IPS-18a (cell line): ENCODE measurements at regions not wholly inside any gene's neighbourhood (a gene's known extent, or its start where the extent isn't known, plus 50 kb on each side); places are given as distances from the start of the nearest gene placed in this dataset.
A peak's percentile ranks its signal among the peaks of the same experiment; 100 is the strongest.
"Not testable (repeated sequence)": the region's sequence is repeated elsewhere in the genome, so short reads cannot be mapped to it uniquely, and the experiment has no call there.

ENCODE experiments used
- H3K27ac ChIP-seq: one replicate; pipeline ENCODE4 v1.5.1; 2013; ENCODE audit warnings: low read length
- H3K27me3 ChIP-seq: one replicate; pipeline ENCODE4 v1.6.1; 2013; ENCODE audit warnings: mild to moderate bottlenecking, low read length; ENCODE audit not compliant: control insufficient read depth, insufficient read depth
- H3K36me3 ChIP-seq: one replicate; pipeline ENCODE4 v1.6.1; 2013; ENCODE audit warnings: low read depth, low read length; ENCODE audit not compliant: control insufficient read depth
- H3K4me1 ChIP-seq: one replicate; pipeline ENCODE4 v1.6.1; 2013; ENCODE audit warnings: low read depth, low read length; ENCODE audit not compliant: control insufficient read depth
- H3K4me3 ChIP-seq: one replicate; pipeline ENCODE4 v1.5.1; 2013; ENCODE audit warnings: low read length
- H3K9ac ChIP-seq: one replicate; pipeline ENCODE4 v1.6.1; 2013; ENCODE audit warnings: mild to moderate bottlenecking, low read length, moderate library complexity
- H3K9me3 ChIP-seq: one replicate; pipeline ENCODE4 v1.6.1; 2013; ENCODE audit warnings: low read depth, low read length; ENCODE audit not compliant: control insufficient read depth

DNA sequence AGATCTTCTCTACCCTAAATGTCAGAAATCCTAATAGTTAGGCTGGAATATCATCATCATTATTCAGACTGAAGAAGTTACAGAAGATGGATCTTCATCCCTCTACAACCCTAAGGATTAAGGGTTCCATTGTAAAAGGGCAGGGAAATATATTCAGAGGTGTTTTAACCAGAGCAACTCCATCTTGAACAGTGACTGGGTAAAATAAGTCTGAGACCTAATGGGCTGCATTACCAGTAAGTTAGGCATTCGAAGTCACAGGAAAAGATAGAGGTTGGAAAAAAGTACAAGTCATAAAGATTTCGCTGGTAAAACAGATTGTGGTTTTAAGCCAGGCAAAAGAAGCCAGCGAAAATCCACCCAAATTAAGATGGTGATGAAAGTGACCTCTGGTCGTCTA is 968.7 kb downstream of the CNTNAP5 start:
- Histone ChIP-seq H3K27me3 (no peaks in the 10 kb centered on the region), H3K4me1 (peaks cover 25% of the 10 kb centered on the region), H3K4me3 (no peak overlapping the region), H3K36me3 (no peaks in the 10 kb centered on the region), H3K9ac (no peak overlapping the region), H3K27ac (no peak overlapping the region), H3K9me3 (peaks cover 4% of the 10 kb centered on the region)

DNA sequence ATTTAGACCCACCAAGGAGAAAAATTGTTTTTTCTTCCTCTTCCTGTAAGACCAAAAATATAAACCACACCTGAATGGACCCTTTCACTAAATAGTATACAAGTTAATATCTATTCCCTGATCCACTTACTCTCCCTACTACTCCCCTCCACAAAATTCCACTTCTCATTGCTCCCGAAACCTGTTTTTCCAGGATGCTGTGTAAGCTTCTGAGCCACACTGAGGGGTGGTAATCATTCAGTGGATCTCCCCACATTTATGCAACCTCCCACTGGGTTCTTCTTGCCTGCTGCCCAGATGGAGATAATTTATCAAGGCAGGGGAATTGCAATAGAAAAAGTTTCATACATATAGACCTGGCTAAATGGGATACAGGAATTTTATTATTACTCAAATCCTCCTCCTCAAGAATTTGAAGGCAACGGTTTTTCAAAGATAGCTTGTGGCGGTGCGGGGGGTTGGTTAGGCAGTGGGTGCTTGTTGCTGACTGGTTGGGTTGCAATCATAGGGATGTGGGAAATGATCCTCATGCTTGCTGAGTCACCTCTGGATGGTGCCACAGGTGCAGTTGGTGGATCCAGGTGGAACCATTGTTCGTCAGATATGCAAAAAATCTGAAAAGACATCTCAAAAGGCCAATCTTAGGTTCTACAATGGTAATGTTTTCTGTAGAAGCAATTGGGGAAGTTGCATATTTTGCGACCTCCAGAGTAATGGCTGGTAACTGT is 970.3 kb downstream of the CNTNAP5 start:
- H3K9ac ChIP-seq = no peak overlapping the region
- H3K27me3 ChIP-seq = no peaks in the 10 kb centered on the region
- peak overlapping the region; percentile 15 for H3K27ac ChIP-seq
- H3K36me3 ChIP-seq = no peaks in the 10 kb centered on the region
- peaks cover 4% of the 10 kb centered on the region for H3K9me3 ChIP-seq
- H3K4me1 ChIP-seq = peaks cover 30% of the 10 kb centered on the region
- no peak overlapping the region for H3K4me3 ChIP-seq

DNA sequence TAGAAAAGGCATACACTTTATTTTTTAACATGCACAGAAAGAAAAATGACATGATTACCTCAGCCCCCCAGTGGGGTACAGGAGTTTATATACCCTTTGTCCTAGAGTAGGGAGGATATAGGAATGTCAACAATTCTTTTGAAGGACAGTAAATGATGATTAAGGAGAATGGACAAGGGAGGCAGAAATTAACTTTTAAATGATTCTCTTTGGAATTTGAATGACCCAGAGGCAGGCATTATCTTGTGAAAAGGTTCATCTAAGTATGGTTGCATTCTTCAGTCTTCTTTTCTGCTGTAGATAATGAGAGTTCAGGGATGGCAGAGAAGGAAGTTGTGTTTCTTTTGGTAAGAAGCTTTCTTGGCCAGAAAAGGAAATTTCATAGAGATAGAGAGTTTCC is 971.3 kb downstream of the CNTNAP5 start:
- Histone ChIP-seq H3K9ac (no peak overlapping the region), H3K4me3 (no peak overlapping the region), H3K4me1 (peaks cover 30% of the 10 kb centered on the region), H3K9me3 (peaks cover 4% of the 10 kb centered on the region), H3K27me3 (no peaks in the 10 kb centered on the region), H3K36me3 (no peaks in the 10 kb centered on the region), H3K27ac (no peak overlapping the region)

DNA sequence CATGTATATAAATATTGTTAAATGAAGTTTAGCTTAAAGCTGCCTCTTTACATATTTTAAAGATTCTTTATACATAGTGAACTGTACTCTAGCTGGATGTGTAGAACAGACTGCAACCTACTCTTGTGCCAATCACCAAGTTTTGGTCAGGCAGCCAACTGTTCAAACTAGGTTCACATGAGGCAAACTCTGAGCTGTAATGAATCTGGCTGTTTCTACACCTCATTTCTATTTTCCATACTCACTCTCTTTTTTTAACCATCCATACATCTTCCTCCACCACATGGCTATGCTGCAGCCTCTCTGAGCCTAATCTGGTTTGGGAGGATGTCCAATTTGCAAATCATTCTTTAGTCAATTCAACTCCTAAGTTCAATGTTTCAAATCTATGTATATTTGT is 974.8 kb downstream of the CNTNAP5 start:
- H3K9me3 ChIP-seq = no peaks in the 10 kb centered on the region
- H3K4me3 ChIP-seq = no peak overlapping the region
- H3K4me1 ChIP-seq = peaks cover 29% of the 10 kb centered on the region
- H3K27me3 ChIP-seq = no peaks in the 10 kb centered on the region
- no peaks in the 10 kb centered on the region for H3K36me3 ChIP-seq
- H3K27ac ChIP-seq = no peak overlapping the region
- no peak overlapping the region for H3K9ac ChIP-seq

DNA sequence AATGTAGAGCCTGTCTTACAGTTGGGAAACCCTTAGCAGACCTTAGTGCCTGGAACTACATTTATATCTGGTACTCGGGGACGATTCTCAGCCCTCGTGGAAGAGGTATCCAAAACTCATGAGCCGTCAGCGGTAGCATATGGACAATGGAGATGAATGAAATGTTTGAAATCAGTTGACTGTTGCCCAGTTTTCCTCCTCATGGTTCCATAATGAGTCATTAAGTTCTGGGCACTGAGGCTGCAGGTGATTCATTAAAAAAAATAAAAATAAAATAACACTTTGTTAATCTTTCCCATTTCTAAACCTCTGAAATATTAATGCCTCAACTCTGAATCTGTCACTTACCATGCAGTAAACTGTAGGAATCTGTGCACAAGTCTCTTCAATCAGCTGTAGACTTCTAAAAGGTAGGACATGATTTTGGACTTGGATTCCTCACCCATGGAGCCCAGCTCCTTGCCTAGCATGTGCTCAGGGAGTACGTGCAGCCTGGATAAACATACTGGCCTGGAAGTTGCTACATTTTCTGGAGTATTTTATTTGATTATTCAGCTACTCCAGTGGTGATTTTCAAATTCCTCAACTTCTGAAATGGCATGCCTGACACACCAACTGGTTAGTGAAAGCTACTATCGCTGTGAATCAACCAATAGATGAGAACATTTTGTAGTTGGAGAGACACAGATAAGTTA is 979.2 kb downstream of the CNTNAP5 start:
- peaks cover under 1% of the 10 kb centered on the region for H3K4me1 ChIP-seq
- H3K4me3 ChIP-seq = no peak overlapping the region
- H3K9ac ChIP-seq = no peak overlapping the region
- no peaks in the 10 kb centered on the region for H3K27me3 ChIP-seq
- H3K36me3 ChIP-seq = no peaks in the 10 kb centered on the region
- no peaks in the 10 kb centered on the region for H3K9me3 ChIP-seq
- H3K27ac ChIP-seq = no peak overlapping the region

DNA sequence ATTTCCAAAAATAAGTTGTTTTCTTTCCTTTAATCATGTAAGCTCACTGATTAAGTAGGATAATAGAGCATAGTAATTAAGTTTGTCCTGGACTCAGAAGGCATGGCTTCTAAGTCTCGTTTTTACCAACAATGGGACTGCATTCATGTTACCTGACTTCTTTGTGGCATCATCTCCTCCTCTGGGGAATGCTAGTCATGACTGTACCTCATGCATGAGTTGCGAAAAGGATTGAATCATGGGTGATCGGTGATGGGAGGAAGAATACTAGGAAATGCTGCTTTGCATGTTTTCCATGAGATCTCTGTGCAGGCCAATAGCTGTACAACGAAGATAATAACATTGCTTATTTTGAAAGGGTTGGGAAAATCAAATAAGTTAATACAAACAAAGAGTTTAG is 981.6 kb downstream of the CNTNAP5 start:
- Histone ChIP-seq H3K9me3 (no peaks in the 10 kb centered on the region), H3K36me3 (no peaks in the 10 kb centered on the region), H3K4me3 (no peak overlapping the region), H3K4me1 (no peaks in the 10 kb centered on the region), H3K27ac (no peak overlapping the region), H3K27me3 (no peaks in the 10 kb centered on the region), H3K9ac (no peak overlapping the region)

DNA sequence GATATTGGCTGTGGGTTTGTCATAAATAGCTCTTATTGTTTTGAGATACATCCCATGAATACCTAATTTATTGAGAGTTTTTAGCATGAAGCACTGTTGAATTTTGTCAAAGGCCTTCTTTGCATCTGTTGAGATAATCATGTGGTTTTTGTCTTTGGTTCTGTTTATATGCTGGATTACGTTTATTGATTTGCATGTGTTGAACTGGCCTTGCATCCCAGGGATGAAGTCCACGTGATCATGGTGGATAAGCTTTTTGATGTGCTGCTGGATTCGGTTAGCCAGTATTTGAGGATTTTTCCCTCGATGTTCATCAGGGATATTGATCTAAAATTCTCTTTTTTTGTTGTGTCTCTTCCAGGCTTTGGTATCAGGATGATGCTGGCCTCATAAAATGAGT is 1003.6 kb downstream of the CNTNAP5 start:
- not testable (repeated sequence) for H3K27ac ChIP-seq, H3K27me3 ChIP-seq, H3K4me1 ChIP-seq, H3K9me3 ChIP-seq, H3K4me3 ChIP-seq, H3K9ac ChIP-seq, H3K36me3 ChIP-seq

DNA sequence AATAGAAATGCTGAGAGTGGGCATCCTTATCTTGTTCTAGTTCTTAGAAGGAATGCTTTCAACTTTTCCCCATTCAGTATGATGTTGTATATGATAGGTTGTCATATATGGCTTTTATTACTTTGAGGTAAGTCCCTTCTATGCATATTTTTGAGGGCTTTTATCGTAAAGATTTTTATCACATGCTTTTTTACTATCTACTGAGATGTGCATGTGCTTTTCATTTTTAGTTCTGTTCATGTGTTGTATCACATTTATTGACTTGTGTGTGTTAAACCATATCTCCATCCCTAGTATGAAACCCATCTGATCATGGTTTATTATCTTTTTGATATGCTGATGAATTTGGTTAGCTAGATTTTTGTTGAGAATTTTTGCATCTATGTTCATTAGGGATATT is 1008.8 kb downstream of the CNTNAP5 start:
- Histone ChIP-seq H3K9ac (no peak overlapping the region), H3K9me3 (peaks cover 3% of the 10 kb centered on the region), H3K36me3 (no peaks in the 10 kb centered on the region), H3K4me3 (no peak overlapping the region), H3K4me1 (no peaks in the 10 kb centered on the region), H3K27me3 (no peaks in the 10 kb centered on the region), H3K27ac (no peak overlapping the region)

DNA sequence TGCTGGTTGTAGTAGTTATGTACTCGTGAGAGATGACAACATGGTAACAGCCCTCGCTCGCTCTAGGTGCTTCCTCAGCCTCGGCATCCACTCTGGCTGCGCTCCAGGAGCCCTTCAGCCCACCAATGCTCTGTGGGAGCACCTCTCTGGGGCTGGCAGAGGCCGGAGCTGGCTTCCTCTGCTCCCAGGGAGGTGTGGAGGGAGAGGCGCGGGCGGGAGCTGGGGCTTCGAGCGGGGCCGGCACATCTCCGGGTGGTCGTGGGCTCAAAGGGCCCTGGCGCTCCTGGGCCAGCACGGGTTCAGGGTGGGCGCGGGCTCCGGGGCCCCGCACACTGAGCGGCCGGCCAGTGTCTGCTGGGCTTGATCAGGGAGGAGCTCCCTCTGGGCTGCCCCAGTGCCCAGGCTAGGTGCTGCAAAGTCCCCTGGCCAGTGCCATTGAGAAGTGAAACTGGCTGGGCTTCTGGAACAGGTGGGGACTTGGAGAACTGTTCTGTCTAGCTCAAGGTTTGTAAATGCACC is 1012.1 kb downstream of the CNTNAP5 start:
- Histone ChIP-seq H3K9me3 (peaks cover 3% of the 10 kb centered on the region), H3K36me3 (no peaks in the 10 kb centered on the region), H3K4me1 (no peaks in the 10 kb centered on the region), H3K4me3 (no peak overlapping the region), H3K27ac (no peak overlapping the region), H3K9ac (no peak overlapping the region), H3K27me3 (no peaks in the 10 kb centered on the region)

DNA sequence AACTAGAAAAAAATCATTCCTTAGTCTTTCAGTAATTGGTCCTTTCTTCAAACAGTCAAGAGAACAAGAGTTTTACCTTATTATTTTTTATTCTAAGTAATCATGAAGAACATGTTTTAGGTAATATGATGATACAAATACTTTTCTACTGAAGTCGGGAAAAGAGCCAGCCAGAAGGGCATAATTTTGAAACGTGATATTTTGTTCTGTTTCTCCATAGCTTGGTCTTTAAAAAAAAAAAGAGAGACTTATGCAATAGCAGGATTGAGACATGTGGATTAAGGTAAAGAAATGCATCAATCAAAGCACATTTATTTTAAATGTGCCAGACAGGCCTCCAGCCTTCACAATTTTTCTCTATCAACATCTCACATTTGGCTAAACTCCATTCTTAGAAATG is 1016.8 kb downstream of the CNTNAP5 start:
- H3K36me3 ChIP-seq = no peaks in the 10 kb centered on the region
- no peaks in the 10 kb centered on the region for H3K4me1 ChIP-seq
- no peaks in the 10 kb centered on the region for H3K9me3 ChIP-seq
- no peak overlapping the region for H3K4me3 ChIP-seq
- H3K27ac ChIP-seq = no peak overlapping the region
- no peak overlapping the region for H3K9ac ChIP-seq
- H3K27me3 ChIP-seq = no peaks in the 10 kb centered on the region

DNA sequence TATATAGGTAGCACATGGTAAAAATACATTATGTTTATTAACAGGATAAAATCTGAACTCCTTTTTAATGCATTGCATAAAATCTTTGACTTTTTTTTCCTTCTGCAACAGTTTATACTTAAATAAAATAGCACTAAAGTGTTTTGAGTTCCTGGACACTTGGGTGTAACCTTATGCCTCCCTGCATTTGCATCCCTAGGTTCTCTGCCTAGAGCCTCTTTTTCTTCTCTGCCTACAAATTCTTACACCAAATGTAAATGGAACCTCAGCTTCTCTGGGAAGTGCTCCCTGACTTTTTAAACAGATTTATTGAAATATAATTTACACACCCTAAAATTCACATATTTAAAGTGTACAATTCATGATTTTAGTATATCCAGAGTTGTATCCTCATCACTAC is 1017.6 kb downstream of the CNTNAP5 start:
- Histone ChIP-seq H3K27ac (no peak overlapping the region), H3K36me3 (no peaks in the 10 kb centered on the region), H3K4me1 (no peaks in the 10 kb centered on the region), H3K9ac (no peak overlapping the region), H3K4me3 (no peak overlapping the region), H3K27me3 (no peaks in the 10 kb centered on the region), H3K9me3 (no peaks in the 10 kb centered on the region)
